Gastroesophageal sphincter (tissue), 3 donors: ENCODE measurements at regions not wholly inside any gene's neighbourhood (a gene's known extent, or its start where the extent isn't known, plus 50 kb on each side); places are given as distances from the start of the nearest gene placed in this dataset.

Source experiments
- CTCF ChIP-seq, 4 experiments: fragments of 200-600 bp in 2 of 4; fragments of 450-650 bp in 2 of 4; sonication (generic) in 1 of 4; IDR thresholded peaks; one replicate each; pipeline ENCODE4 v1.5.1; 2017 to 2019; ENCODE audit warnings: antibody characterized with exemption in 4 of 4, mild to moderate bottlenecking in 2 of 4, moderate library complexity in 2 of 4
- POLR2A ChIP-seq, 2 donors: fragments of 450-650 bp; IDR thresholded peaks; one replicate each; pipeline ENCODE4 v1.6.1; 2017; ENCODE audit warnings: antibody characterized with exemption in 2 of 2, mild to moderate bottlenecking in 2 of 2, moderate library complexity in 1 of 2
- POLR2AphosphoS5 ChIP-seq: sonication (generic); formaldehyde crosslinking; IDR thresholded peaks from one replicate; pipeline ENCODE4 v1.6.1; 2017; ENCODE audit warnings: antibody characterized with exemption

DNA sequence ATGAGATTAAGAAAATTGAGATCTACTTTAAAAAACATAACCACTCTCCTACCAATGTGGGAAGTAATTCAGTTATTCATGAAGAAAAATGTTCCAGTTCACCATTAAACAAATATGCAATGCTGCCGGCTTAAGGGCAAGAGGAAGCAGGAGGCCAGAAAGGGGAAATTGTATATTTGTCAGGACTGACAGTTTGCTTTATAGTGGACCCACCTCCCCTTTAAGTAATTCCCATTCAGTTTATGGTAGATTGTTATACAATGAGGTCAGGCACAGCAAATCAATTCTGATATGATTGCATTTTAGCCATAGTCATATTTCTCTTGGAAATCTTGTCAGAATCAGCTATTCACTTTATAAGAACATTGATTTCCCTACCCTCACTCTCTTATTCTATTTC, 547.8 kb downstream of the FRK start:
- TF ChIP-seq CTCF (IDR thresholded peaks at IDR 0.05), result no peak
- TF ChIP-seq POLR2AphosphoS5, result no peak
- no peak for TF ChIP-seq POLR2A (IDR thresholded peaks at IDR 0.05)
